NB4 (cell line): ENCODE measurements at regions not wholly inside any gene's neighbourhood (a gene's known extent, or its start where the extent isn't known, plus 50 kb on each side); places are given as distances from the start of the nearest gene placed in this dataset.

ENCODE experiments used
- CTCF ChIP-seq: IDR thresholded peaks from one replicate; pipeline ENCODE4 v1.5.1; 2012; ENCODE audit warnings: low read depth, low read length
- POLR2A ChIP-seq: IDR thresholded peaks from 2 replicates; pipeline ENCODE4 v1.6.1; 2011; ENCODE audit warnings: mild to moderate bottlenecking; ENCODE audit not compliant: insufficient read length; ENCODE audit errors: extremely low read depth

- TF ChIP-seq CTCF (no peak), POLR2A (no peak)
These were observed 358.6 kb downstream of the GPM6A start for GRCh38 chr4:175453456-175453855.
